Activated CD8-positive, alpha-beta memory T cell treated with anti-CD3 and anti-CD28 coated beads for 4 hours (primary cell): ENCODE measurements at regions not wholly inside any gene's neighbourhood (a gene's known extent, or its start where the extent isn't known, plus 50 kb on each side); places are given as distances from the start of the nearest gene placed in this dataset.

Source experiments
- DNase-seq, 2 donors: peaks; one replicate each; pipeline ENCODE4 v3.0.0-alpha.2; 2020; ENCODE audit warnings: low read depth in 2 of 2

- no peak for DNase-seq
Measured at GRCh38 chr4:179823342-179823741, 2381.1 kb upstream of the AGA start.

GRCh38 chr4:179831274-179831673, 2389.0 kb upstream of the AGA start:
- DNase-seq: no peak

DNA sequence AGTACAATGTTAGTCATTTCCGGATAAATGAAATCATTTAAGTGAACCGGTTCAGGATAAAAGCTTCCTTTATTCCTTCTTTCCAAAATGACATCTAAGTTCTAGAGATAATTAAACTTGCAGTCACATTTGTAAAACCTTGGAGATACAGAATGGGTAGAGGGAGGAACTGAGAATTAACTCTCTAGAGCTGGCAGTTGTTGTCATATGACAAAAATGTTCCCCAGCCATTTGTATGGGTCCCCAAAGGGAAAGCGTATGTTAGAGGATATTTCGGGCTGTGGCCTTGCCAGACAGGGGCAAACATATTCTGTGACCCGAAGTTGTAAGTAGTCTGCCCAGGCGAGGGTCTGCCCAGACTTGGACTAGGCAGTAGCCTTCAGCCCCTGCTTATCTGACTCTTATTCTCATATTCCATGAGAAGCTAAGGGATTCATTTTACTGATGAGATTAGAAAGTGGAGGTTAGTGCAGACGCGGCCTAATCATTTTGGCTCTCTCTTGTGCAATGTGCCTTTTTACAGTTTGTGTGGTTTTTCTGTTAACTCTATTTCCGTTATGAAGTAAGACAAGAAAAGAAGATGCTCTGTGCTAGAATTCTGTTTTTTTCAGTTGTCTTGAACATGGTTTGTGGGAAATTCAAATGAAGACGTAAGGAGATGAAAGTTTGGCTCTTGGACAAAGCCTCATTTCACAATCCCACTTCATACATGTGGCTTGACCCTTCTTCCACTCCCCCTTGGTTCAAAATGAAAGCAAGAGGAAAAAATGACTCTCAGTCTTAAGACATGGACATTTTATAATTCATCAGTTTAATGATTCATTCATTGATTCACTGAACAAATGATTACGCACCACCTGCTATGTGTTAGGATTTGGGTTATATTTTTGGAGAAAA, 2394.2 kb upstream of the AGA start:
- DNase-seq: no peak

- DNase-seq: no peak
Measured at GRCh38 chr4:179843370-179843769, 2399.8 kb upstream of the TENM3 start.

DNA sequence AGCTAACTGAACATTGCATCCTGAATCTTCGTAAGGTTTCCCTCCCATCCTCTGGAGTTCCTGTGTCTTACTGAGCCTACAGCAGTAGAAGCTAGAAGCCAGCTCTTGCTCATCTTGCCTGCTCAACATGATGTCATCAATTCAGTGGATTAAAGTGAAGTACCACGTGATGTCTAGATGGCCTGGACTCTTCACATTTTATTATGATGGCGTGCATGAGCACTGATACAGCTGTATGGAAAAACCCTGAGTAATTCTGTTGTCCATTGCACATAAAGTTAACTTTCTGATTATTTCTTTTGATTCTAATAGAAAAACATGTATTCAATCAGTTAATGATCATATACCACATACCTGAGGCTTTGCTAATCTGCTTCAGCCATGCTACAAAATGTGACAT, 2387.7 kb upstream of the TENM3 start:
- DNase-seq: no peak

DNA sequence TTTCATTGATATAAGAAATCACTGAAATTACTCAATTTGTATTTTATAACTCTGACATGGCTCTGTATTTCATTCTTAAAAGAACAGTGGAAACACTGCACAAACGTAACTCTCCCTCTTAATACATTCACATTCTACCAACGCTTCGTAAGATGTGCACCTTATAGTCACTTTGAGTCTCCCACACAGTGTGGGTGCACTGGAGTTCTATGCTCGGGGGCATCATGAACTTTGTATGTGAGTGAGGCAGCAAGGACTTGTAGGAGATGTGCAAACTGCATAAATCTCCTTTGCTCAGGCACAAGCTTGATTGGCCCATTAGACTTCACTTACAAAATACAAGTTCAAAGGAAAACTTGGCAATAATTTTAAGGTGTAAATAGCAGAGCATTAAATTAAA, 2385.0 kb upstream of the TENM3 start:
- DNase-seq: no peak

- DNase-seq: no peak
Measured at GRCh38 chr4:179867300-179867878, 2375.8 kb upstream of the TENM3 start.

DNA sequence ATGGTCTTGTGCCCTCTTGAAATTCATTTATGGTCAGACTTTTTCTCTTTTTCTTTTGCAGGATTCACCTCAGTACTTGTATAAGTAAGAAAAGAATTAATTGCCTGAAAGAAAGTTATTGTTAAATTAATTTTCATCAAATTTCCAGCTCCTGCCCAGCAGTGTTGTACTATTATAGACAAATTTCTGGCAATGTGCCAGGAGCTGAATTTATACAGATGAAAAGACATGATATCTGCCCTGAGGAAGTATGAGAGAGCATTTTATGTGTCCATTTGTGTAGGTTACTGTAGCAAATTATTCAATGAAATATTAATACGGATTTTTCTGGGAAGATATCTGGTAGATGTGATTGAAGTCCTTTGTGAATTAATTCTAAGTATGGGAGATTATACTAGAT, 2371.5 kb upstream of the TENM3 start:
- DNase-seq: no peak

GRCh38 chr4:179872755-179873154, 2370.4 kb upstream of the TENM3 start:
- DNase-seq: no peak

- DNase-seq: no peak
Measured at GRCh38 chr4:179880756-179881155, 2362.4 kb upstream of the TENM3 start.

- DNase-seq: no peak
Measured at GRCh38 chr4:179894066-179894778, 2349.0 kb upstream of the TENM3 start.

DNA sequence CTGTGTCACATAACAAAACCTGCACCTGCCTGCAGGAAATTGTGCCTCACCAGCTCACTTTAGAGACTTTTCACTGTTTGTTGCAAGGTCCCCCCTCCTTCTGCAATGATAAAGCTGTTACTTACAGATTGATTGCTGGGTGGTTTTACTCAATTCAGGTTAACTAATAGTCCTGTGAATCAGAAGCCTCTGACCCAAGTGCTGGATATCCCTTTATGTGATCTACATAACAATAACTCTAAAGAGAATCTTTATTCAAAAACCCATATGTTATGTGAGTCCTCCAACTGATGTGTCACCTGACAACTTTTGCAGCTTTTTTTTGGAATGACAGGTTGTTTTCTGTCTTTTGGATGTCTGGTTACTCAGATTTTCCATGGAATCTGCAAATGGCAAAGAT, 2323.6 kb upstream of the TENM3 start:
- no peak for DNase-seq

GRCh38 chr4:179927473-179927872, 2315.7 kb upstream of the TENM3 start:
- DNase-seq: no peak

- no peak for DNase-seq
Measured at GRCh38 chr4:179941911-179942310, 2301.3 kb upstream of the TENM3 start.

DNA sequence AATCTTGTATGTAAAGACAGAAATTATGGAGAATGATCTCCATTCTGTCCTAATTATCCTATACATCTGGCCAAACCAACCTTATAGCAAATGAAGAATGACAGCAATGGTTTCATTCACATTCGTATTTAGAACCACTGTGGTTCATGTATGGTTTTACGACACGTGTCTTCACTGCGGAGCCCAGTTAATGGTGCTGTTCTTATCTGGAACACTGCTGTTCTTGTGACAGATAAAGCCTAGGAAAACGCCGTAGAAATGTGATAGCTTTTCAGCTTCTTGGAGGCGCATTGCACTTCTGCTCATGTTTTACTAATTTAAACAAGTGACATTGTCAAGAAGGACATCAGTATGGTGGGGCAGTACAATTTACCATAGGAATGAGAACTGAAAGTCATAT, 2266.4 kb upstream of the TENM3 start:
- DNase-seq: no peak

DNA sequence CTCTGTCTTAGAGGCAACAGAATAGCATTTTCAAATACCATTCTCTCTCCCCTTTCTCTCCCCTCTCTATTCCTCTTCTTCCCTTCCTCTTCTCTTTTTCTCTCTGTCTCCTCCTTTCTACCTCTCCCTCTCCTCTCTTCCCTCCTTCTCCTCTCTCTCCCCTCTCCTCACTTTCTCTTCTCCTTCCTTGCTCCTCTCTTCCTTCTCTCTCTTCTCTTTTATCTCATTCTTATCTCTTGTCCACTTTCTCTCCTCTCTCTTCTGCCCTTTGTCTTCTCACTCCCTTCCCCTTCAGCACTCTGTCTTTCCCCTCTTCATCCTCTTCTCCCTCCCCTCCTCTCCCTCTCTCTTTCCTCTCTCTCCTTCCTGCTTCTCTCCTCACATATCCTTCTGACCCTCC, 2265.8 kb upstream of the TENM3 start:
- no peak for DNase-seq

DNA sequence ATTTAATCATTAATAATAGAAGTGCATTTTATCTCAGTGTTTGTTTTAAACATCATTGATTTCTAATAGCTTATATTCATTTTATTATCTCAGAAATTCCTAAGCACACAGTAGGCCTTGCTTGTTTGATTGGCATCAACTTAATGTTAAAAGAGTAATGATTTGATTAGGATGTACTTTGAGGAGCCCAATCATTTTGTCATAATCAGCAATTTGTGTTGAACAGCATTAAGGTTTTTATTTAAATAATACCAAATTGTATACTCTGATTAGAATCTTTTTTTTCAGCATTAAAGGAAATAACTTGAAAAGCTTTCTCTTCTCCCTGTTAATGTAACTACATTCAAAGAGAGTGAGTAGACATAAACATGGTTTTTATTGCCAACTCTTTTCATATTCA, 2262.0 kb upstream of the TENM3 start:
- DNase-seq: no peak

DNA sequence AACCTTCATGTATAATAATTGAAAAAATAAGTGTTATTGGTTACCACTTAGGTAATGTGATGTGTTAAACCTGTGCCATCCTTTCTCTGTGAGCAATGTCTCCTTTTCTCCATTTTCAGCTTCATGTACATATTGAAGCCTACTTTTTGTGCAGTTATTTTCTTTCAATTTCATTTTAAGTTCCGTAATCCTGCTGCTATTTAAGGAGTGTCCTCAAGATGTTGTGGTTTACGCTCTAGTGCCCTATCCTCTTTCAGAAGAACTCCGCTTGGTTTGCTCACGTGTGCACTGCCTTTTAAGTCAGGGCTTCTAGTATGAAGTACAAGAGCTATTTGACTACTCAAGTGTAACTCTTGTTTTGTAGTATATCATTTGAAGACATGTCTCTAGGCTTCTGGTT, 2253.2 kb upstream of the TENM3 start:
- DNase-seq: no peak

DNA sequence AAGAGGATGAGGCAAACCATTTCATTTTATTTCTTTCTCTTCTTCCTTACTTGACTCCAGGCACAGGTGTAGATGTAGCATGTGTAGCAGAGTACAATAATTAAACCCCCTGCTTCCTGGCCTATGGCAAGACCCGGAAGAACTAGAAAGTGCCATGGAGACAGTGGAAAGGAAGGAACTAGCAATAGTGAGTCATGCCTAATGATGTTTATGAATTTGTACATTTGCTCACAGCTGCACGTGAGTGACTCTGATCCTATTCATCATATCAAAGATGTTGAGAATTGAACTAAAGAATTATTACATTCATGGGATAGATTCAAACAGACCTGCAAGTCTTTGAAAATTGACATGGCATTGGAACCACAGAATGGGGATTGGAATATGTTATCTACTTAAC, 2233.9 kb upstream of the TENM3 start:
- no peak for DNase-seq

DNA sequence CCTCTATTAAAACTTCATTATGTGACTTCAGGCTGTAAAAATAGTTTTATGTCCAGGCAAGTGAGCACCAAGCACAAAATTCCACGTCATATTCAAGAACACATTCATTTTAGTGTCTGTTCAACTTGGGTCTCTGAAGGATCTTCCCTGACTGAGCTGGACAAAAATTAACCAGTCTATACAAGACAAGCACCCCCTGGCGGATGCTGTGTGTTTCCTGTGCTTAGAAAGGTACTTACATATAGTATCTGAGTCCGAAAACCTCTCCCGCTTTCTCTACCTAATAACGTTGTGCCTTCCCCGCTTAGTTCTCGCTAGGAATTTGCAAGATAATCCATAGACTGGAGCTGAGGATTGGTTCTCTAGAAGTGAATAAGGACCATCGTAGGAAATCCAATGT, 2214.5 kb upstream of the TENM3 start:
- no peak for DNase-seq

DNA sequence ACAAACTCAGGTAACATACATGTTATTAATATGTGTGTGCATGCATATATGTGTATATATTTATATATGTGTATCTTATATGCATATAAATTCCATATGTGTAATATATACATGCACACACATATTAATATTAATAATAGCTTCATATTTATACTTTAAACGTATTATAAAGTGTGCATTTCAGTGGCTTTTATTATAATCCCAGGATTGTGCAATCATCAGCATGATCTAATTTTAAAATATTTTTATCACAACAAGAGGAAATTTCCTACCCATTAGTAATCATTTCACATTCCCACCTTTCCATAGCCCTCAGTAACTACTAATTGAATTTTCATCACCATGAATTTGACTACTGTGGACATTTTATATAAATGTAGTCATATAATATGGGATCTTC, 2211.9 kb upstream of the TENM3 start:
- DNase-seq: no peak

GRCh38 chr4:180041576-180041975, 2201.6 kb upstream of the TENM3 start:
- no peak for DNase-seq

DNA sequence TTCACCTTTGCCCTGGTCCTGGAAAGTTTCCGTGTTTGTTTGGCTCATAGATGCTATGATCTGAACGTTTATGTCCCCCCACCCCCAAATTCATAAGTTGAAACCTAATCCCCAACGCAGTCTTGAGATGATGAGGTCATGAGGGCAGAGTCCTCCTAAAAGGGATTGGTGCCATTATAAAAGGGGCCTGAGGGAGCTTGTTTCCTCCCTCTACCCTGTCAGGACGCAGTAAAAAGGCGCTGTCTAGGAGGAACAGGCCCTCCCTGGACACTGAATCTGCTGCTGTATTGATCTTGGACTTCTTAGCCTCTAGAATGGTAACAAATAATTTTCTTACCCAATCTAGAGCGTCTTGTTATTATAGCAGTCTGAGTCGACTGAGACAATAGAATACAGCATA, 2190.6 kb upstream of the TENM3 start:
- no peak for DNase-seq
